Heart left ventricle (tissue), 16 donors: ENCODE measurements at regions not wholly inside any gene's neighbourhood (a gene's known extent, or its start where the extent isn't known, plus 50 kb on each side); places are given as distances from the start of the nearest gene placed in this dataset.

Experiments used
- ATAC-seq, 4 donors: fragments of 200-7000 bp; cut with Tn5 transposase; one replicate each; pipeline ENCODE4 v1.9.1; 2020 to 2022; ENCODE audit warnings: moderate library complexity in 4 of 4, mild to moderate bottlenecking in 3 of 4, moderate number of reproducible peaks in 1 of 4
- DNase-seq, 5 donors: peaks; one replicate each; pipeline ENCODE4 v3.0.0-alpha.2; 2020
- H3K27ac ChIP-seq, 12 donors: fragments of 200-600 bp; sonication (generic) in 4 of 12; one replicate each; pipeline versions ENCODE4 v1.5.0 to v1.8.0; 2016 to 2022; ENCODE audit warnings: mild to moderate bottlenecking in 2 of 12
- H3K27me3 ChIP-seq, 9 donors: fragments of 200-600 bp; sonication (generic) in 2 of 9; one replicate each; pipeline versions ENCODE4 v1.5.1 to v1.8.0; 2016 to 2022; ENCODE audit warnings: mild to moderate bottlenecking in 3 of 9
- H3K36me3 ChIP-seq, 9 donors: fragments of 200-600 bp; sonication (generic) in 2 of 9; one replicate each; pipeline versions ENCODE4 v1.5.0 to v1.8.0; 2018 to 2022; ENCODE audit warnings: mild to moderate bottlenecking in 2 of 9
- H3K4me1 ChIP-seq, 12 donors: fragments of 200-600 bp; sonication (generic) in 4 of 12; one replicate each; pipeline versions ENCODE4 v1.5.0 to v1.8.0; 2016 to 2022; ENCODE audit warnings: mild to moderate bottlenecking in 3 of 12
- H3K4me3 ChIP-seq, 12 donors: fragments of 200-600 bp; sonication (generic) in 4 of 12; one replicate each; pipeline versions ENCODE4 v1.5.0 to v1.8.0; 2017 to 2022; ENCODE audit warnings: mild to moderate bottlenecking in 9 of 12, moderate library complexity in 4 of 12
- H3K9me3 ChIP-seq, 12 donors: fragments of 200-600 bp; sonication (generic) in 4 of 12; one replicate each; pipeline versions ENCODE4 v1.5.0 to v1.8.0; 2016 to 2022; ENCODE audit warnings: mild to moderate bottlenecking in 1 of 12
- POLR2A ChIP-seq, 2 donors: fragments of 450-650 bp; IDR thresholded peaks; one replicate each; pipeline ENCODE4 v1.6.1; 2017; ENCODE audit warnings: antibody characterized with exemption in 2 of 2, mild to moderate bottlenecking in 2 of 2, moderate library complexity in 2 of 2
- WGBS, 4 donors: extraction: QIAGEN DNeasy Blood & Tissue Kit in 2 of 4; methylation state at CpG; one replicate each; pipeline versions ENCODE4 v1.1.5 to v1.1.7; 2013 to 2018; 5-methylcytosine and 5-hydroxymethylcytosine counted together
- intact Hi-C, 10 donors: fragments of 100-400 bp; cut with DNase I; formaldehyde crosslinking; loops; one replicate each; pipeline versions ENCODE4 v1.11.1 to v1.14.2; 2022
- TF ChIP-seq, protein P1 (sequence below), 12 donors: fragments of 200-600 bp; sonication (generic) in 4 of 12; IDR thresholded peaks; one replicate each; pipeline versions ENCODE4 v1.5.0 to v1.8.0; 2018 to 2022; ENCODE audit warnings: antibody characterized with exemption in 12 of 12, mild to moderate bottlenecking in 5 of 12
- donor health status: ischemic (EF 13 %, LVEDD 7.1; RV severe dilation, severe dysfunction).
- donor health status: healthy with polysubstance abuse.
- donor health status: DM: no; HTN: yes; CAD: no.
- donor health status: DM: no; HTN: no; CAD: no.
- donor health status: ischemic (EF 25% LVEDD 6.9; RV normal size, moderate dysfunction).
- donor health status: ischemic (EF 25% LVEDD 5.7; RV mildly dilated, moderate dysfunction).
- donor health status: healthy.
- donor health status: DM: yes; HTN: yes; CAD: no.
- donor health status: ischemic (EF 35%, LVEDD 5.7; RV mildly dilated, moderate dysfunction).
- donor health status: nonischemic (EF 11% LVEDD 7.7; RV severe dilation, severe dysfunction).
- donor health status: DM: yes; HTN: yes; CAD: no.
- donor health status: PGD.
- donor health status: ischemic (EF 29% LVEDD 5.4; RV normal size, mild dysfunction).
- donor health status: nonischemic (EF 23%, LVEDD 6.1; RV moderate dilation, normal function).

DNA sequence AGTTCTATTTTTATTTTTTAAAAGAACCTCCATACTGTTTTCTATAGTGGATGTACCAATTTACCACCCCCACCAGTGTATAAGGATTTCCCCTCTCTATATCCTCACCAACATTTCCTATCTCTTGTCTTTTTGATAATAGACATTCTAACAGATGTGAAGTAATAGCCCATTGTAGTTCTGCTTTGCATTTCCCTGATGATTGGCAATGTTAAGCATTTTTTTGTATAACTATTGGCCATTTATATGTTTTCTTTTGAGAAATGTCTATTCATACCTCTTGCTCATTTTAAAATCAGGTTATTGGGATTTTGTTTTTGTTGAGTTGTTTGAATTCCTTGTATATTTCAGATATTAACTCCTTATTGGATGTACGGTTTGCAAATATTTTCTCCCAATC lies 251.1 kb upstream of the HTR2C start:
- no peaks in the 10 kb centered on the region for H3K27me3 ChIP-seq
- intact Hi-C loops: no loop called here
- H3K36me3 ChIP-seq: no peaks in the 10 kb centered on the region
- no peak overlapping the region for H3K4me3 ChIP-seq
- no peak overlapping the region for H3K27ac ChIP-seq
- peaks cover 0 to 20% (median 0%) of the 10 kb centered on the region in 12 donors for H3K9me3 ChIP-seq
- ATAC-seq (no peak), DNase-seq (no peak)
- WGBS, 4 donors: 82 to 97% (median 95%) methylated on average over 1 of the region's 1 CpG
- no peak for TF ChIP-seq POLR2A (IDR thresholded peaks at IDR 0.05)
- TF ChIP-seq, protein P1, sequence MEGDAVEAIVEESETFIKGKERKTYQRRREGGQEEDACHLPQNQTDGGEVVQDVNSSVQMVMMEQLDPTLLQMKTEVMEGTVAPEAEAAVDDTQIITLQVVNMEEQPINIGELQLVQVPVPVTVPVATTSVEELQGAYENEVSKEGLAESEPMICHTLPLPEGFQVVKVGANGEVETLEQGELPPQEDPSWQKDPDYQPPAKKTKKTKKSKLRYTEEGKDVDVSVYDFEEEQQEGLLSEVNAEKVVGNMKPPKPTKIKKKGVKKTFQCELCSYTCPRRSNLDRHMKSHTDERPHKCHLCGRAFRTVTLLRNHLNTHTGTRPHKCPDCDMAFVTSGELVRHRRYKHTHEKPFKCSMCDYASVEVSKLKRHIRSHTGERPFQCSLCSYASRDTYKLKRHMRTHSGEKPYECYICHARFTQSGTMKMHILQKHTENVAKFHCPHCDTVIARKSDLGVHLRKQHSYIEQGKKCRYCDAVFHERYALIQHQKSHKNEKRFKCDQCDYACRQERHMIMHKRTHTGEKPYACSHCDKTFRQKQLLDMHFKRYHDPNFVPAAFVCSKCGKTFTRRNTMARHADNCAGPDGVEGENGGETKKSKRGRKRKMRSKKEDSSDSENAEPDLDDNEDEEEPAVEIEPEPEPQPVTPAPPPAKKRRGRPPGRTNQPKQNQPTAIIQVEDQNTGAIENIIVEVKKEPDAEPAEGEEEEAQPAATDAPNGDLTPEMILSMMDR (IDR thresholded peaks at IDR 0.05): no peak
- H3K4me1 ChIP-seq: no peaks in the 10 kb centered on the region

DNA sequence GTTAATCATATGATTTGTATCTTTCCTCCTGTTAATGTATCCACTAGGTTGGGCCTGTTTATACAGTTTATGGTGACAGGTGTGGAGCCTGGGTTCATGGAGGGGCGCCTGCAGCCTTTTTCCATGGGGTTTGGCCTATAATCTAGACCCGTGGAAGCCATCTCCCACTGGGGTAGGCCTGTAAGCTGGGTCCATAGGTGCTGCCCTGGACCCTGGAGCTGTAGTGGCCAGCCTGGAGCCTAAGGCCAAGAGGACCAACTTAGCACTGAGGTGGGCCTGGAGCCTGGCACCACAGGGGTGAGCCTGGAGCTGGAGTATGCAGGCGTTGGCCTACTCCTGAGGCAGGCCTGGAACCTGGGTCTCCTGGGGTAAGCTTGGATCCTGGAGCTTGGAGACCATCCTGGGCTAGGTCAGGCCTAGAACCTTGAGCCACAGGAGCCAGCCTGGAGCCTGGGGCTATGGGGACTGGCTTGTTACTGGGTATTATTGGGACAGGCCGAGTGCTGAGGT lies 249.4 kb upstream of the HTR2C start:
- Histone ChIP-seq H3K4me3 (no peak overlapping the region), H3K36me3 (no peaks in the 10 kb centered on the region), H3K9me3 (peaks cover 0 to 20% (median 0%) of the 10 kb centered on the region in 12 donors), H3K27ac (no peak overlapping the region), H3K27me3 (no peaks in the 10 kb centered on the region), H3K4me1 (no peaks in the 10 kb centered on the region)
- TF ChIP-seq, protein P1 (IDR thresholded peaks at IDR 0.05): no peak
- TF ChIP-seq POLR2A (IDR thresholded peaks at IDR 0.05): no peak
- WGBS, 4 donors: 58 to 81% (median 68%) methylated on average over 3 to 4 of the region's 4 CpGs
- intact Hi-C loops: no loop called here
- DNase-seq (no peak), ATAC-seq (no peak)

DNA sequence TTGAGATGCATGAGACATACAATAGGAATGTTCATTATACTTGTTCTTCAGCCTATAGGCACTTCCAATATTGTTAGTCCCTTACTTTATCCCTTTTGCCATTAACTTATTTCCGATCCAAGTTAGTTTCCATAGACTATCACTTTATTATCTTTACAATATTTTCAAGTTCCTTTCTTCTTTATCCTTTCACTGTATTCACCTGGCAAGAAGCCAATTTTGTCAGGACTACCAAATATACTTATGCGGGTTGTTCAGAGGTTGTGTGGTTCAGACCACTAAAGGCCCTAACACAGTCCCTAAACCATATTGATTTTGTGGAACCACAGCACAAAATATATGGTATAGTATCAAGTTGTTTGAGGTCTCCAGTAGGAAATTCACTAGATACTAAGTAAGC lies 245.0 kb upstream of the HTR2C start:
- H3K4me1 ChIP-seq: no peaks in the 10 kb centered on the region
- WGBS, 4 donors: 87 to 90% (median 88%) methylated on average over 2 of the region's 2 CpGs
- ATAC-seq (no peak), DNase-seq (no peak)
- TF ChIP-seq, protein P1 (IDR thresholded peaks at IDR 0.05): no peak
- no peak for TF ChIP-seq POLR2A (IDR thresholded peaks at IDR 0.05)
- intact Hi-C loops: no loop called here
- no peak overlapping the region for H3K4me3 ChIP-seq
- peaks cover 0 to 3% (median 0%) of the 10 kb centered on the region in 9 donors for H3K27me3 ChIP-seq
- H3K27ac ChIP-seq: no peak overlapping the region
- peaks cover 0 to 7% (median 0%) of the 10 kb centered on the region in 12 donors for H3K9me3 ChIP-seq
- H3K36me3 ChIP-seq: no peaks in the 10 kb centered on the region

DNA sequence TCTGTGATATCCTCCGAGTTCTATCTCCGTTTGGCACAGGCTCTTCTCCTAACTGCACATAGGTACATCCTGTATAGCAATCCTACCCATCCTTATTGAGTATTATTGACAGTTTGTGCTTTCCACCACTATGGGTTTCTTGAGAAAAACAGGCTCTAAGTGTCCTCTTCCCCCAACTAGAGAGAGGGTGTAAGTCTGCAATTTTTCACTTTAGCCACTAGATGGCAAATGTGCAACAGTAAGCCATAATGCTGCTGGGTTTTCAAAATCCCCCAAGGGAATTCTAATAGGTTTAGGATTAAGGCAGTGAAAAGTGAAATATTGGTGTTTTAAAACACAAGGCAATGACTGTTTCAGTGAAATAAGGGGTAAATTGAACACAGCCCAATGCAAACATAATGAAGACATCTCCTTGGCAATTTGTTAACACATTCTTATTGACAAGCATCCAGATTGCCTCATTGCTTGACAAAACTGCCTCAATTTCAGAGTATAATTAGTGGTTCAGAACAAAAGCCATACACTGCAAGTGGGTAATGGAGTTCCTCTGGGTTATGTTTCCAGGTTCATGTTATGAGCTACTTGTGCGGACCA lies 239.0 kb upstream of the HTR2C start:
- H3K36me3 ChIP-seq: no peaks in the 10 kb centered on the region
- WGBS, 4 donors: 36 to 64% (median 52%) methylated on average over 3 of the region's 3 CpGs
- H3K27ac ChIP-seq: no peak overlapping the region
- intact Hi-C loops: no loop called here
- no peak overlapping the region for H3K4me3 ChIP-seq
- H3K4me1 ChIP-seq: no peaks in the 10 kb centered on the region
- H3K27me3 ChIP-seq: peaks cover 0 to 26% (median 0%) of the 10 kb centered on the region in 9 donors
- DNase-seq (no peak), ATAC-seq (no peak)
- H3K9me3 ChIP-seq: no peaks in the 10 kb centered on the region
- TF ChIP-seq, protein P1 (IDR thresholded peaks at IDR 0.05): peak in 11 of 12 donors; percentile 10 to 65 (median 44)
- no peak for TF ChIP-seq POLR2A (IDR thresholded peaks at IDR 0.05)
